DOHH2 (cell line): ENCODE measurements at regions not wholly inside any gene's neighbourhood (a gene's known extent, or its start where the extent isn't known, plus 50 kb on each side); places are given as distances from the start of the nearest gene placed in this dataset.

Experiments
- CTCF ChIP-seq: fragments of 200-600 bp; sonication (generic); IDR thresholded peaks from one replicate; pipeline ENCODE4 v1.5.1; 2014; ENCODE audit warnings: antibody characterized with exemption, mild to moderate bottlenecking, low read depth, low read length; ENCODE audit not compliant: poor library complexity, severe bottlenecking
- EZH2phosphoT487 ChIP-seq: fragments of 200-600 bp; sonication (generic); IDR thresholded peaks from 2 replicates; pipeline ENCODE4 v1.6.1; 2017; ENCODE audit warnings: borderline replicate concordance, mild to moderate bottlenecking, antibody characterized with exemption, low read length, moderate library complexity, mixed read lengths

GRCh38 chr9:19694601-19695000 lies 94.2 kb downstream of the SLC24A2 start:
- TF ChIP-seq CTCF (no peak), EZH2phosphoT487 (no peak)
